ENCODE measurements at regions not wholly inside any gene's neighbourhood (a gene's known extent, or its start where the extent isn't known, plus 50 kb on each side); places are given as distances from the start of the nearest gene placed in this dataset.
"Not testable (repeated sequence)": the region's sequence is repeated elsewhere in the genome, so short reads cannot be mapped to it uniquely, and the experiment has no call there.

GRCh38 chr1:118828038-118828437 lies 160.1 kb downstream of the TBX15 start:
- Histone ChIP-seq H3K4me1 (ENCODE audit: control insufficient read depth, insufficient read depth, low read length) (peaks cover 5% of the 10 kb centered on the region), H3K27me3 (replicated peaks; ENCODE audit: control insufficient read depth, insufficient read depth, low read length) (no peaks in the 10 kb centered on the region), H3K36me3 (ENCODE audit: control insufficient read depth, insufficient read depth, low read length, severe bottlenecking) (no peaks in the 10 kb centered on the region), H3K4me3 (ENCODE audit: low read length) (no peak overlapping the region), H3K9me3 (ENCODE audit: control insufficient read depth, low read length) (peaks cover 4% of the 10 kb centered on the region), H3K9ac (ENCODE audit: low read length) (no peak overlapping the region)
- no peak for DNase-seq (ENCODE audit: low read depth)

- peaks cover 4% of the 10 kb centered on the region for H3K9me3 ChIP-seq (ENCODE audit: control insufficient read depth, low read length)
- peaks cover 5% of the 10 kb centered on the region for H3K4me1 ChIP-seq (ENCODE audit: control insufficient read depth, insufficient read depth, low read length)
- no peaks in the 10 kb centered on the region for H3K27me3 ChIP-seq (replicated peaks; ENCODE audit: control insufficient read depth, insufficient read depth, low read length)
- DNase-seq (ENCODE audit: low read depth), result no peak
- H3K9ac ChIP-seq (ENCODE audit: low read length), result no peak overlapping the region
- no peak overlapping the region for H3K4me3 ChIP-seq (ENCODE audit: low read length)
- H3K36me3 ChIP-seq (ENCODE audit: control insufficient read depth, insufficient read depth, low read length, severe bottlenecking), result no peaks in the 10 kb centered on the region
Measured at GRCh38 chr1:118827636-118828035, 160.5 kb downstream of the TBX15 start.

- Histone ChIP-seq H3K27me3 (replicated peaks; ENCODE audit: control insufficient read depth, insufficient read depth, low read length) (no peaks in the 10 kb centered on the region), H3K4me3 (ENCODE audit: low read length) (no peak overlapping the region), H3K36me3 (ENCODE audit: control insufficient read depth, insufficient read depth, low read length, severe bottlenecking) (no peaks in the 10 kb centered on the region), H3K4me1 (ENCODE audit: control insufficient read depth, insufficient read depth, low read length) (peaks cover 5% of the 10 kb centered on the region), H3K9ac (ENCODE audit: low read length) (no peak overlapping the region), H3K9me3 (ENCODE audit: control insufficient read depth, low read length) (peaks cover 4% of the 10 kb centered on the region)
- no peak for DNase-seq (ENCODE audit: low read depth)
Measured at GRCh38 chr1:118827207-118827606, 160.9 kb downstream of the TBX15 start.

- Histone ChIP-seq H3K27me3 (replicated peaks; ENCODE audit: control insufficient read depth, insufficient read depth, low read length) (no peaks in the 10 kb centered on the region), H3K9me3 (ENCODE audit: control insufficient read depth, low read length) (peaks cover 4% of the 10 kb centered on the region), H3K4me3 (ENCODE audit: low read length) (no peak overlapping the region), H3K9ac (ENCODE audit: low read length) (no peak overlapping the region), H3K36me3 (ENCODE audit: control insufficient read depth, insufficient read depth, low read length, severe bottlenecking) (no peaks in the 10 kb centered on the region), H3K4me1 (ENCODE audit: control insufficient read depth, insufficient read depth, low read length) (peaks cover 10% of the 10 kb centered on the region)
- DNase-seq (ENCODE audit: low read depth), result no peak
Measured at GRCh38 chr1:118826669-118827068, 161.5 kb downstream of the TBX15 start.

- Histone ChIP-seq H3K27me3 (replicated peaks; ENCODE audit: control insufficient read depth, insufficient read depth, low read length) (no peaks in the 10 kb centered on the region), H3K9me3 (ENCODE audit: control insufficient read depth, low read length) (no peaks in the 10 kb centered on the region), H3K36me3 (ENCODE audit: control insufficient read depth, insufficient read depth, low read length, severe bottlenecking) (no peaks in the 10 kb centered on the region), H3K4me1 (ENCODE audit: control insufficient read depth, insufficient read depth, low read length) (peaks cover 20% of the 10 kb centered on the region), H3K9ac (ENCODE audit: low read length) (no peak overlapping the region), H3K4me3 (ENCODE audit: low read length) (no peak overlapping the region)
- DNase-seq (ENCODE audit: low read depth), result no peak
Measured at GRCh38 chr1:118825619-118826018, 162.5 kb downstream of the TBX15 start.

GRCh38 chr1:118821801-118822200 lies 166.3 kb downstream of the TBX15 start:
- Histone ChIP-seq H3K9me3 (ENCODE audit: control insufficient read depth, low read length) (no peaks in the 10 kb centered on the region), H3K9ac (ENCODE audit: low read length) (peak overlapping the region; percentile 55), H3K36me3 (ENCODE audit: control insufficient read depth, insufficient read depth, low read length, severe bottlenecking) (no peaks in the 10 kb centered on the region), H3K4me3 (ENCODE audit: low read length) (peak overlapping the region; percentile 47), H3K4me1 (ENCODE audit: control insufficient read depth, insufficient read depth, low read length) (peaks cover 23% of the 10 kb centered on the region), H3K27me3 (replicated peaks; ENCODE audit: control insufficient read depth, insufficient read depth, low read length) (no peaks in the 10 kb centered on the region)
- DNase-seq (ENCODE audit: low read depth), result no peak

GRCh38 chr1:118820864-118821263 lies 167.3 kb downstream of the TBX15 start:
- Histone ChIP-seq H3K4me1 (ENCODE audit: control insufficient read depth, insufficient read depth, low read length) (peaks cover 32% of the 10 kb centered on the region), H3K36me3 (ENCODE audit: control insufficient read depth, insufficient read depth, low read length, severe bottlenecking) (no peaks in the 10 kb centered on the region), H3K9me3 (ENCODE audit: control insufficient read depth, low read length) (no peaks in the 10 kb centered on the region), H3K9ac (ENCODE audit: low read length) (peak overlapping the region; percentile 55), H3K4me3 (ENCODE audit: low read length) (peak overlapping the region; percentile 47), H3K27me3 (replicated peaks; ENCODE audit: control insufficient read depth, insufficient read depth, low read length) (no peaks in the 10 kb centered on the region)
- no peak for DNase-seq (ENCODE audit: low read depth)

GRCh38 chr1:118815909-118816308 lies 172.2 kb downstream of the TBX15 start:
- DNase-seq (ENCODE audit: low read depth), result no peak
- Histone ChIP-seq H3K9ac (ENCODE audit: low read length) (peak overlapping the region; percentile 69), H3K9me3 (ENCODE audit: control insufficient read depth, low read length) (no peaks in the 10 kb centered on the region)

GRCh38 chr1:118812555-118812954 lies 175.6 kb downstream of the TBX15 start:
- no peak for DNase-seq (ENCODE audit: low read depth)
- Histone ChIP-seq H3K4me1 (ENCODE audit: control insufficient read depth, insufficient read depth, low read length) (peaks cover 41% of the 10 kb centered on the region), H3K9ac (ENCODE audit: low read length) (no peak overlapping the region), H3K4me3 (ENCODE audit: low read length) (no peak overlapping the region), H3K9me3 (ENCODE audit: control insufficient read depth, low read length) (no peaks in the 10 kb centered on the region), H3K36me3 (ENCODE audit: control insufficient read depth, insufficient read depth, low read length, severe bottlenecking) (no peaks in the 10 kb centered on the region), H3K27me3 (replicated peaks; ENCODE audit: control insufficient read depth, insufficient read depth, low read length) (no peaks in the 10 kb centered on the region)

More at GRCh38 chr1:118815909-118816308, 172.2 kb downstream of the TBX15 start:
- no peaks in the 10 kb centered on the region for H3K36me3 ChIP-seq (ENCODE audit: control insufficient read depth, insufficient read depth, low read length, severe bottlenecking)
- peaks cover 44% of the 10 kb centered on the region for H3K4me1 ChIP-seq (ENCODE audit: control insufficient read depth, insufficient read depth, low read length)
- H3K4me3 ChIP-seq (ENCODE audit: low read length), result peak overlapping the region; percentile 43
- H3K27me3 ChIP-seq (replicated peaks; ENCODE audit: control insufficient read depth, insufficient read depth, low read length), result no peaks in the 10 kb centered on the region

- H3K4me1 ChIP-seq (ENCODE audit: control insufficient read depth, insufficient read depth, low read length), result peaks cover 27% of the 10 kb centered on the region
- no peaks in the 10 kb centered on the region for H3K9me3 ChIP-seq (ENCODE audit: control insufficient read depth, low read length)
- H3K9ac ChIP-seq (ENCODE audit: low read length), result peak overlapping the region; percentile 5
- DNase-seq (ENCODE audit: low read depth), result no peak
- no peak overlapping the region for H3K4me3 ChIP-seq (ENCODE audit: low read length)
- no peaks in the 10 kb centered on the region for H3K36me3 ChIP-seq (ENCODE audit: control insufficient read depth, insufficient read depth, low read length, severe bottlenecking)
- no peaks in the 10 kb centered on the region for H3K27me3 ChIP-seq (replicated peaks; ENCODE audit: control insufficient read depth, insufficient read depth, low read length)
Measured at GRCh38 chr1:118811156-118811555, 177.0 kb downstream of the TBX15 start.

GRCh38 chr1:118809586-118809985 lies 178.6 kb downstream of the TBX15 start:
- no peak overlapping the region for H3K4me3 ChIP-seq (ENCODE audit: low read length)
- no peaks in the 10 kb centered on the region for H3K27me3 ChIP-seq (replicated peaks; ENCODE audit: control insufficient read depth, insufficient read depth, low read length)
- H3K9me3 ChIP-seq (ENCODE audit: control insufficient read depth, low read length), result no peaks in the 10 kb centered on the region

GRCh38 chr1:118803128-118803527 lies 185.0 kb downstream of the TBX15 start:
- not testable (repeated sequence) for H3K4me1 ChIP-seq (ENCODE audit: control insufficient read depth, insufficient read depth, low read length); H3K9me3 ChIP-seq (ENCODE audit: control insufficient read depth, low read length); H3K4me3 ChIP-seq (ENCODE audit: low read length); H3K36me3 ChIP-seq (ENCODE audit: control insufficient read depth, insufficient read depth, low read length, severe bottlenecking); H3K27me3 ChIP-seq (replicated peaks; ENCODE audit: control insufficient read depth, insufficient read depth, low read length); DNase-seq (ENCODE audit: low read depth); H3K9ac ChIP-seq (ENCODE audit: low read length)

More at GRCh38 chr1:118809586-118809985, 178.6 kb downstream of the TBX15 start:
- Histone ChIP-seq H3K4me1 (ENCODE audit: control insufficient read depth, insufficient read depth, low read length) (peaks cover 16% of the 10 kb centered on the region), H3K36me3 (ENCODE audit: control insufficient read depth, insufficient read depth, low read length, severe bottlenecking) (no peaks in the 10 kb centered on the region), H3K9ac (ENCODE audit: low read length) (no peak overlapping the region)
- no peak for DNase-seq (ENCODE audit: low read depth)
